GM23338 (cell line): ENCODE measurements at regions not wholly inside any gene's neighbourhood (a gene's known extent, or its start where the extent isn't known, plus 50 kb on each side); places are given as distances from the start of the nearest gene placed in this dataset.

Experiments
- ATAC-seq: fragments of 200-7000 bp; cut with Tn5 transposase; 3 replicates; pipeline ENCODE4 v1.9.1; 2020
- DNase-seq: peaks from one replicate; pipeline ENCODE4 v3.0.0-alpha.2; 2015; ENCODE audit warnings: low spot score
- H2AFZ ChIP-seq: fragments of 200-600 bp; sonication (generic); 2 replicates; pipeline ENCODE4 v1.8.0; 2016; ENCODE audit warnings: antibody characterized with exemption, mild to moderate bottlenecking, moderate library complexity
- H3F3A ChIP-seq: fragments of 200-600 bp; sonication (generic); replicated peaks from 2 replicates; pipeline ENCODE4 v1.8.0; 2017; ENCODE audit warnings: antibody characterized with exemption, mixed run types, low read depth
- H3K27ac ChIP-seq: fragments of 200-600 bp; sonication (generic); 2 replicates; pipeline ENCODE4 v1.6.1; 2016; ENCODE audit warnings: low read depth
- H3K27me3 ChIP-seq: fragments of 200-600 bp; sonication (generic); 2 replicates; pipeline ENCODE4 v1.8.0; 2016; ENCODE audit warnings: mild to moderate bottlenecking, mixed run types, moderate library complexity; ENCODE audit not compliant: insufficient read depth
- H3K36me3 ChIP-seq: fragments of 200-600 bp; sonication (generic); 2 replicates; pipeline ENCODE4 v1.8.0; 2016; ENCODE audit warnings: mild to moderate bottlenecking; ENCODE audit not compliant: insufficient read depth
- H3K4me1 ChIP-seq: fragments of 200-600 bp; sonication (generic); 2 replicates; pipeline ENCODE4 v1.8.0; 2016; ENCODE audit warnings: mild to moderate bottlenecking, moderate library complexity; ENCODE audit not compliant: insufficient read depth
- H3K4me2 ChIP-seq: fragments of 200-600 bp; sonication (generic); 2 replicates; pipeline ENCODE4 v1.7.1; 2017; ENCODE audit warnings: mixed run types
- H3K4me3 ChIP-seq: fragments of 200-600 bp; sonication (generic); 2 replicates; pipeline ENCODE4 v1.6.1; 2016; ENCODE audit warnings: mixed run types
- H3K79me2 ChIP-seq: fragments of 200-600 bp; sonication (generic); replicated peaks from 2 replicates; pipeline ENCODE4 v1.8.0; 2017; ENCODE audit warnings: mild to moderate bottlenecking; ENCODE audit not compliant: insufficient read depth
- H3K9me2 ChIP-seq: fragments of 200-600 bp; sonication (generic); 2 replicates; pipeline ENCODE4 v1.8.0; 2017; ENCODE audit not compliant: insufficient read depth
- H4K20me1 ChIP-seq: fragments of 200-600 bp; sonication (generic); replicated peaks from 2 replicates; pipeline ENCODE4 v1.8.0; 2017; ENCODE audit warnings: mild to moderate bottlenecking; ENCODE audit not compliant: insufficient read depth
- H3K27ac Mint-ChIP-seq: 2 replicates; pipeline ENCODE4 v1.8.0; 2020; ENCODE audit warnings: inconsistent platforms, mild to moderate bottlenecking, moderate library complexity, mixed read lengths
- H3K27me3 Mint-ChIP-seq: 3 replicates; pipeline ENCODE4 v1.8.0; 2022; ENCODE audit warnings: low read depth, mild to moderate bottlenecking, moderate library complexity, mixed read lengths, inconsistent platforms; ENCODE audit not compliant: insufficient read depth, poor library complexity
- H3K36me3 Mint-ChIP-seq: 3 replicates; pipeline ENCODE4 v1.8.0; 2021; ENCODE audit warnings: low read depth, mild to moderate bottlenecking, inconsistent platforms, moderate library complexity, mixed read lengths
- H3K4me1 Mint-ChIP-seq: 3 replicates; pipeline ENCODE4 v1.8.0; 2020; ENCODE audit warnings: mild to moderate bottlenecking, inconsistent platforms, mixed read lengths
- H3K4me3 Mint-ChIP-seq: 3 replicates; pipeline ENCODE4 v1.8.0; 2021; ENCODE audit warnings: moderate library complexity, mild to moderate bottlenecking, inconsistent platforms, mixed read lengths
- H3K9me3 Mint-ChIP-seq: 3 replicates; pipeline ENCODE4 v1.8.0; 2020; ENCODE audit warnings: moderate library complexity, mild to moderate bottlenecking, inconsistent platforms, mixed read lengths
- CREB1 ChIP-seq: fragments of 250-450 bp; sonication (Bioruptor Pico); IDR thresholded peaks from 2 replicates; pipeline ENCODE4 v1.5.0; 2020; ENCODE audit warnings: low read depth, mild to moderate bottlenecking, moderate library complexity
- EZH2 ChIP-seq: fragments of 200-600 bp; sonication (generic); IDR thresholded peaks from one replicate; pipeline ENCODE4 v1.8.0; 2017; ENCODE audit warnings: antibody characterized with exemption, mild to moderate bottlenecking, low read depth; ENCODE audit not compliant: unreplicated experiment
- JUNB ChIP-seq: IDR thresholded peaks from one replicate; pipeline ENCODE4 v1.6.1; 2016; ENCODE audit warnings: antibody characterized with exemption; ENCODE audit not compliant: unreplicated experiment
- NANOG ChIP-seq: IDR thresholded peaks from 2 replicates; pipeline ENCODE4 v1.6.1; 2016; ENCODE audit warnings: antibody characterized with exemption, borderline replicate concordance
- POLR2AphosphoS5 ChIP-seq: IDR thresholded peaks from 2 replicates; pipeline ENCODE4 v1.6.1; 2016; ENCODE audit warnings: antibody characterized with exemption, low read depth
- STAT1 ChIP-seq: IDR thresholded peaks from one replicate; pipeline ENCODE4 v1.6.1; 2016; ENCODE audit warnings: antibody characterized with exemption; ENCODE audit not compliant: unreplicated experiment
- ZNF114 ChIP-seq: fragments of 250-450 bp; sonication (Bioruptor Pico); IDR thresholded peaks from 2 replicates; pipeline ENCODE4 v1.5.0; 2020; ENCODE audit warnings: mild to moderate bottlenecking, moderate library complexity
- ZNF331 ChIP-seq: fragments of 250-450 bp; sonication (Bioruptor Pico); IDR thresholded peaks from 2 replicates; pipeline ENCODE4 v1.5.0; 2020; ENCODE audit warnings: low read depth, mild to moderate bottlenecking, moderate library complexity
- TF ChIP-seq, protein P1 (sequence below): IDR thresholded peaks from one replicate; pipeline ENCODE4 v1.6.1; 2018; ENCODE audit warnings: antibody characterized with exemption; ENCODE audit not compliant: unreplicated experiment
- TF ChIP-seq, protein P2 (sequence below): IDR thresholded peaks from 2 replicates; pipeline ENCODE4 v1.6.1; 2016; ENCODE audit warnings: antibody characterized with exemption
- TF ChIP-seq, protein P3 (sequence below), 2 experiments: fragments of 200-600 bp in 1 of 2; sonication (generic) in 1 of 2; conservative IDR thresholded peaks; 2 replicates each; pipeline versions ENCODE4 v1.5.1 to v1.6.1; 2016 to 2017; ENCODE audit warnings: antibody characterized with exemption in 2 of 2, low read depth in 2 of 2, mild to moderate bottlenecking in 2 of 2, moderate library complexity in 1 of 2

DNA sequence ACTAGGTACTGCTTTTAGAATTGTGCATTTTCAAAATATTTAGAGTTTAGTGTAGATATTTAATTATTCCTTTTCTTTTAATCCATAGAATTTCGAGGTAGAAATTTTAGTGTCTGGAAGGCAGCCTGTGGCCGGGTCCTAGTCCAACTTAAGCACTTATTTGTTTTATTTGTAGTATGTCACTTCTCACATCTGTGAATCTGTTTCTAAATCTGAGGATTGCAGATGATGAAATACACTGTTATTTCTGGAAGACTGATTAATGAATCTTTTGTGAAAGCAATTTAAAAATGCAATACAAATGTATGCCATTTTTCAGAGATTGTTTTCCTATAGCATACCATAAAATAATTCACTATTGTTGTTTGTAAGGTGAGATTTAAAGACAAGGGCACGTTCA is 483.9 kb upstream of the TRIB2 start (continued):
- TF ChIP-seq, protein P1, sequence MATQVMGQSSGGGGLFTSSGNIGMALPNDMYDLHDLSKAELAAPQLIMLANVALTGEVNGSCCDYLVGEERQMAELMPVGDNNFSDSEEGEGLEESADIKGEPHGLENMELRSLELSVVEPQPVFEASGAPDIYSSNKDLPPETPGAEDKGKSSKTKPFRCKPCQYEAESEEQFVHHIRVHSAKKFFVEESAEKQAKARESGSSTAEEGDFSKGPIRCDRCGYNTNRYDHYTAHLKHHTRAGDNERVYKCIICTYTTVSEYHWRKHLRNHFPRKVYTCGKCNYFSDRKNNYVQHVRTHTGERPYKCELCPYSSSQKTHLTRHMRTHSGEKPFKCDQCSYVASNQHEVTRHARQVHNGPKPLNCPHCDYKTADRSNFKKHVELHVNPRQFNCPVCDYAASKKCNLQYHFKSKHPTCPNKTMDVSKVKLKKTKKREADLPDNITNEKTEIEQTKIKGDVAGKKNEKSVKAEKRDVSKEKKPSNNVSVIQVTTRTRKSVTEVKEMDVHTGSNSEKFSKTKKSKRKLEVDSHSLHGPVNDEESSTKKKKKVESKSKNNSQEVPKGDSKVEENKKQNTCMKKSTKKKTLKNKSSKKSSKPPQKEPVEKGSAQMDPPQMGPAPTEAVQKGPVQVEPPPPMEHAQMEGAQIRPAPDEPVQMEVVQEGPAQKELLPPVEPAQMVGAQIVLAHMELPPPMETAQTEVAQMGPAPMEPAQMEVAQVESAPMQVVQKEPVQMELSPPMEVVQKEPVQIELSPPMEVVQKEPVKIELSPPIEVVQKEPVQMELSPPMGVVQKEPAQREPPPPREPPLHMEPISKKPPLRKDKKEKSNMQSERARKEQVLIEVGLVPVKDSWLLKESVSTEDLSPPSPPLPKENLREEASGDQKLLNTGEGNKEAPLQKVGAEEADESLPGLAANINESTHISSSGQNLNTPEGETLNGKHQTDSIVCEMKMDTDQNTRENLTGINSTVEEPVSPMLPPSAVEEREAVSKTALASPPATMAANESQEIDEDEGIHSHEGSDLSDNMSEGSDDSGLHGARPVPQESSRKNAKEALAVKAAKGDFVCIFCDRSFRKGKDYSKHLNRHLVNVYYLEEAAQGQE, result no peak
- TF ChIP-seq, protein P2, sequence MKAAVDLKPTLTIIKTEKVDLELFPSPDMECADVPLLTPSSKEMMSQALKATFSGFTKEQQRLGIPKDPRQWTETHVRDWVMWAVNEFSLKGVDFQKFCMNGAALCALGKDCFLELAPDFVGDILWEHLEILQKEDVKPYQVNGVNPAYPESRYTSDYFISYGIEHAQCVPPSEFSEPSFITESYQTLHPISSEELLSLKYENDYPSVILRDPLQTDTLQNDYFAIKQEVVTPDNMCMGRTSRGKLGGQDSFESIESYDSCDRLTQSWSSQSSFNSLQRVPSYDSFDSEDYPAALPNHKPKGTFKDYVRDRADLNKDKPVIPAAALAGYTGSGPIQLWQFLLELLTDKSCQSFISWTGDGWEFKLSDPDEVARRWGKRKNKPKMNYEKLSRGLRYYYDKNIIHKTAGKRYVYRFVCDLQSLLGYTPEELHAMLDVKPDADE, result no peak
- no peak for TF ChIP-seq ZNF114 (CRISPR knock-in tag)

DNA sequence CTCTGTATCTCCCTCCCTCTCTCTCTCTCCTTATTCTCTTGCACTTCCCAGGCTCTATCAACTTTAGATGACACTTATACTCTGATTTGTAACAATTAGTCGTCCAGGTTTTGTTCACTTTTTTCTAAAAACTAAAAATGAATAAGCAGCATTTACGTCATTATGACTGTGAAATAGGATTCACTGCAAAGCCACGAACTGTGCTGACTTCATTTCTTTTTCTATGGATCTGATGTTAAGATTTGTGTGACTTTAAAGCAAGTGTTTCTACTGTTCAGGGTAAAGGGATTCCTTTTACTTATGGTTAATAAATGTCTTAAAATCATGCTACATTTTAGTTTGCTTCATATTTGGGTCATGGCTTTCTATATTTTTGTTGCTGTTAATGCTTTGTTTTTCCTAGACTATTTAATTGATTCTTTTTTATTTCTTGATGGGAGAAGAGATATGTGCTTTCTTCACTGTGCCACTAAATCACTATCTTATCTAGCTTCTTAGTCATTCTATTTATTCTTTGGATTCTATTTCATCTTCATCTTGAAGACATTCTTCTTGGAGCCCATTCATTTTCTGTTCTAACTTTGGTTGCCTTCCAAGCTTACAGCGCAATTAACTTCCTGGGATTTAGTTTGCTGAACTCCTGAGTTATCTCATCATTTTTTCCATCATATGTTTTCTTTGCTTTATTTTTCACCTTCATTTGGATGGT is 480.4 kb upstream of the TRIB2 start:
- Histone ChIP-seq H3K27ac (no peak overlapping the region), H3K79me2 (no peaks in the 10 kb centered on the region), H3K36me3 (no peaks in the 10 kb centered on the region), H3F3A (no peaks in the 10 kb centered on the region), H3K4me3 (no peak overlapping the region), H3K4me2 (no peak overlapping the region), H3K9me2 (0 out of 2 replicates have a peak, but pooled peaks cover 4% of the 10 kb centered on the region), H2AFZ (peak overlapping the region; percentile 33; the same call in 1 of the 2 replicates), H4K20me1 (no peaks in the 10 kb centered on the region), H3K4me1 (no peaks in the 10 kb centered on the region), H3K27me3 (no peaks in the 10 kb centered on the region)
- no peak overlapping the region for H3K27ac Mint-ChIP-seq
- ATAC-seq (no peak), DNase-seq (no peak)
- no peak overlapping the region for H3K4me3 Mint-ChIP-seq
- H3K36me3 Mint-ChIP-seq, result no peaks in the 10 kb centered on the region
- H3K27me3 Mint-ChIP-seq, result no peaks in the 10 kb centered on the region
- no peaks in the 10 kb centered on the region for H3K9me3 Mint-ChIP-seq
- H3K4me1 Mint-ChIP-seq, result no peaks in the 10 kb centered on the region
- TF ChIP-seq, protein P1, result no peak
- TF ChIP-seq, protein P3, sequence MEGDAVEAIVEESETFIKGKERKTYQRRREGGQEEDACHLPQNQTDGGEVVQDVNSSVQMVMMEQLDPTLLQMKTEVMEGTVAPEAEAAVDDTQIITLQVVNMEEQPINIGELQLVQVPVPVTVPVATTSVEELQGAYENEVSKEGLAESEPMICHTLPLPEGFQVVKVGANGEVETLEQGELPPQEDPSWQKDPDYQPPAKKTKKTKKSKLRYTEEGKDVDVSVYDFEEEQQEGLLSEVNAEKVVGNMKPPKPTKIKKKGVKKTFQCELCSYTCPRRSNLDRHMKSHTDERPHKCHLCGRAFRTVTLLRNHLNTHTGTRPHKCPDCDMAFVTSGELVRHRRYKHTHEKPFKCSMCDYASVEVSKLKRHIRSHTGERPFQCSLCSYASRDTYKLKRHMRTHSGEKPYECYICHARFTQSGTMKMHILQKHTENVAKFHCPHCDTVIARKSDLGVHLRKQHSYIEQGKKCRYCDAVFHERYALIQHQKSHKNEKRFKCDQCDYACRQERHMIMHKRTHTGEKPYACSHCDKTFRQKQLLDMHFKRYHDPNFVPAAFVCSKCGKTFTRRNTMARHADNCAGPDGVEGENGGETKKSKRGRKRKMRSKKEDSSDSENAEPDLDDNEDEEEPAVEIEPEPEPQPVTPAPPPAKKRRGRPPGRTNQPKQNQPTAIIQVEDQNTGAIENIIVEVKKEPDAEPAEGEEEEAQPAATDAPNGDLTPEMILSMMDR (conservative IDR thresholded peaks at IDR 0.05; ENCODE audit: low read depth in 2 of 2), result no peak
- TF ChIP-seq EZH2 (no peak), ZNF114 (CRISPR knock-in tag) (no peak), JUNB (no peak), STAT1 (no peak), NANOG (no peak), ZNF331 (no peak), POLR2AphosphoS5 (no peak), CREB1 (CRISPR knock-in tag) (no peak)
- TF ChIP-seq, protein P2, result no peak
